ENCODE measurements at regions not wholly inside any gene's neighbourhood (a gene's known extent, or its start where the extent isn't known, plus 50 kb on each side); places are given as distances from the start of the nearest gene placed in this dataset.

DNA sequence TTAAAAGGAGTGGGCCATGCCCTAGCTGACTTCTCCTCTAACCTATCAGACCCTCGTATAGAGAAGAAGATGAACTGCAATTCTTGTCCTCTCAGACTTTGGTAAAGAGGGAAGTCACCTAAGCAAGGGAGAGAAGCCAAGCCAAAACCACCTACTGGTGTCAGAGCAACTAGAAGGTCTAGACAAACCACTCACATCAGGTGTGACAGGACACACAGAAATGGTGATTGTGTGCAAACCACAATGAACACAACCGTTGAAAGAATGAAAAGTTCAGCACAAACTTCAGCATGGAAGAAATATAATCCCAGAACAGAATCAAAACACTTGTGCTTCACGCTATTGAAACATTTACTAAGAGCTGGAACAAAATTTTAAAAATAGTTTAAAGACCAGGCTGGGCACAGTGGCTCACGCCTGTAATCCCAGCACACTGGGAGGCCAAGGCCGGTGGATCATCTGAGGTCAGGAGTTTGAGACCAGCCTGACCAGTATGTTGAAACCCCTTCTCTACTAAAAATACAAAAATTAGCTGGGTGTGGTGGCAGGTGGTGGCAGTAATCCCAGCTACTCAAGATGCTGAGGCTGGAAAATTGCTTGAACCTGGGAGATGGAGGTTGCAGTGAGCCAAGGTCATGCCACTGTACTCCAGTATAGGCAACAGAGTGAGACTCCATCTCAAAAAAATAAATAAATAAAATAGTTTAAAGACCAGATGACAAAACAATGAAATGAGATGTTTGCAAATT lies 56.2 kb upstream of the NTF3 start:
- TF ChIP-seq, protein P1, sequence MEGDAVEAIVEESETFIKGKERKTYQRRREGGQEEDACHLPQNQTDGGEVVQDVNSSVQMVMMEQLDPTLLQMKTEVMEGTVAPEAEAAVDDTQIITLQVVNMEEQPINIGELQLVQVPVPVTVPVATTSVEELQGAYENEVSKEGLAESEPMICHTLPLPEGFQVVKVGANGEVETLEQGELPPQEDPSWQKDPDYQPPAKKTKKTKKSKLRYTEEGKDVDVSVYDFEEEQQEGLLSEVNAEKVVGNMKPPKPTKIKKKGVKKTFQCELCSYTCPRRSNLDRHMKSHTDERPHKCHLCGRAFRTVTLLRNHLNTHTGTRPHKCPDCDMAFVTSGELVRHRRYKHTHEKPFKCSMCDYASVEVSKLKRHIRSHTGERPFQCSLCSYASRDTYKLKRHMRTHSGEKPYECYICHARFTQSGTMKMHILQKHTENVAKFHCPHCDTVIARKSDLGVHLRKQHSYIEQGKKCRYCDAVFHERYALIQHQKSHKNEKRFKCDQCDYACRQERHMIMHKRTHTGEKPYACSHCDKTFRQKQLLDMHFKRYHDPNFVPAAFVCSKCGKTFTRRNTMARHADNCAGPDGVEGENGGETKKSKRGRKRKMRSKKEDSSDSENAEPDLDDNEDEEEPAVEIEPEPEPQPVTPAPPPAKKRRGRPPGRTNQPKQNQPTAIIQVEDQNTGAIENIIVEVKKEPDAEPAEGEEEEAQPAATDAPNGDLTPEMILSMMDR (IDR thresholded peaks at IDR 0.05; ENCODE audit: poor library complexity, severe bottlenecking) = no peak
- TF ChIP-seq, protein P2, sequence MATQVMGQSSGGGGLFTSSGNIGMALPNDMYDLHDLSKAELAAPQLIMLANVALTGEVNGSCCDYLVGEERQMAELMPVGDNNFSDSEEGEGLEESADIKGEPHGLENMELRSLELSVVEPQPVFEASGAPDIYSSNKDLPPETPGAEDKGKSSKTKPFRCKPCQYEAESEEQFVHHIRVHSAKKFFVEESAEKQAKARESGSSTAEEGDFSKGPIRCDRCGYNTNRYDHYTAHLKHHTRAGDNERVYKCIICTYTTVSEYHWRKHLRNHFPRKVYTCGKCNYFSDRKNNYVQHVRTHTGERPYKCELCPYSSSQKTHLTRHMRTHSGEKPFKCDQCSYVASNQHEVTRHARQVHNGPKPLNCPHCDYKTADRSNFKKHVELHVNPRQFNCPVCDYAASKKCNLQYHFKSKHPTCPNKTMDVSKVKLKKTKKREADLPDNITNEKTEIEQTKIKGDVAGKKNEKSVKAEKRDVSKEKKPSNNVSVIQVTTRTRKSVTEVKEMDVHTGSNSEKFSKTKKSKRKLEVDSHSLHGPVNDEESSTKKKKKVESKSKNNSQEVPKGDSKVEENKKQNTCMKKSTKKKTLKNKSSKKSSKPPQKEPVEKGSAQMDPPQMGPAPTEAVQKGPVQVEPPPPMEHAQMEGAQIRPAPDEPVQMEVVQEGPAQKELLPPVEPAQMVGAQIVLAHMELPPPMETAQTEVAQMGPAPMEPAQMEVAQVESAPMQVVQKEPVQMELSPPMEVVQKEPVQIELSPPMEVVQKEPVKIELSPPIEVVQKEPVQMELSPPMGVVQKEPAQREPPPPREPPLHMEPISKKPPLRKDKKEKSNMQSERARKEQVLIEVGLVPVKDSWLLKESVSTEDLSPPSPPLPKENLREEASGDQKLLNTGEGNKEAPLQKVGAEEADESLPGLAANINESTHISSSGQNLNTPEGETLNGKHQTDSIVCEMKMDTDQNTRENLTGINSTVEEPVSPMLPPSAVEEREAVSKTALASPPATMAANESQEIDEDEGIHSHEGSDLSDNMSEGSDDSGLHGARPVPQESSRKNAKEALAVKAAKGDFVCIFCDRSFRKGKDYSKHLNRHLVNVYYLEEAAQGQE (IDR thresholded peaks at IDR 0.05; ENCODE audit: borderline replicate concordance) = no peak
- TF ChIP-seq TAF1 (IDR thresholded peaks at IDR 0.05; ENCODE audit: low read depth) (no peak), SMC3 (conservative IDR thresholded peaks at IDR 0.05; ENCODE audit: poor library complexity) (no peak), EP300 (conservative IDR thresholded peaks at IDR 0.05; ENCODE audit: poor library complexity, severe bottlenecking) (no peak), RAD21 (conservative IDR thresholded peaks at IDR 0.05) (no peak), MXI1 (conservative IDR thresholded peaks at IDR 0.05; ENCODE audit: poor library complexity, severe bottlenecking) (no peak), EZH2 (IDR thresholded peaks at IDR 0.05; ENCODE audit: borderline replicate concordance, insufficient read depth, low read length, poor library complexity, severe bottlenecking) (no peak)
